GM12878 (cell line): ENCODE measurements at regions not wholly inside any gene's neighbourhood (a gene's known extent, or its start where the extent isn't known, plus 50 kb on each side); places are given as distances from the start of the nearest gene placed in this dataset.

Experiments
- ATAC-seq: fragments of 200-7000 bp; cut with Tn5 transposase; 3 replicates; pipeline ENCODE4 v1.9.1; 2020; ENCODE audit warnings: mild to moderate bottlenecking, moderate library complexity
- BruUV-seq: library from RNA; stranded (reverse); fragments of 400-500 nt; replicated peaks from 2 replicates; lab custom pipeline; 2021; lab: Mats Ljungman, UMichigan
- CTCF ChIA-PET: fragments of 300-600 bp; sonication (Branson Sonifier 250); formaldehyde crosslinking; extraction: SDS; loops from one replicate; lab custom pipeline; 2021; ENCODE audit warnings: inconsistent platforms; lab: Yijun Ruan, JAX
- POLR2A ChIA-PET: fragments of 350-600 bp; formaldehyde crosslinking; extraction: SDS; loops from one replicate; lab custom pipeline; 2021; ENCODE audit warnings: inconsistent platforms; lab: Charles Lee
- RAD21 ChIA-PET: fragments of 300-600 bp; sonication (Branson Sonifier 250); formaldehyde crosslinking; loops from one replicate; lab custom pipeline; 2023; ENCODE audit warnings: antibody characterized with exemption; ENCODE audit not compliant: unreplicated experiment; lab: Charles Lee
- SMC1A ChIA-PET: fragments of 300-600 bp; sonication (Branson Sonifier 250); formaldehyde crosslinking; loops from one replicate; lab custom pipeline; 2023; ENCODE audit not compliant: unreplicated experiment, uncharacterized antibody; lab: Charles Lee
- DNase-seq: peaks from one replicate; pipeline ENCODE4 v3.0.0-alpha.2; 2011; ENCODE audit warnings: low read depth, low spot score
- FAIRE-seq: peaks from 3 replicates; lab custom pipeline; 2011; peaks lifted over from hg19 to GRCh38; lab: Jason Lieb, UNC
- H2AFZ ChIP-seq: 2 replicates; pipeline ENCODE4 v1.6.0; 2011; ENCODE audit warnings: low read depth, low read length, control low read depth; ENCODE audit not compliant: control insufficient read depth
- H3K27ac ChIP-seq: 2 replicates; pipeline ENCODE4 v1.5.1; 2011; ENCODE audit warnings: control low read depth; ENCODE audit not compliant: control insufficient read depth, insufficient read depth
- H3K27me3 ChIP-seq, 2 experiments: replicated peaks in 1 of 2; 2 replicates each; pipeline versions ENCODE4 v1.6.0 to v1.6.1; 2011; ENCODE audit warnings: low read length in 1 of 2; ENCODE audit not compliant: control insufficient read depth in 2 of 2, insufficient read depth in 2 of 2
- H3K36me3 ChIP-seq, 2 experiments: 2 replicates each; pipeline ENCODE4 v1.5.1; 2011; ENCODE audit warnings: low read length in 1 of 2; ENCODE audit not compliant: control insufficient read depth in 2 of 2, insufficient read depth in 2 of 2
- H3K4me1 ChIP-seq: 2 replicates; pipeline ENCODE4 v1.6.1; 2011; ENCODE audit warnings: mild to moderate bottlenecking, low read length, moderate library complexity, mixed read lengths; ENCODE audit not compliant: control insufficient read depth, insufficient read depth
- H3K4me2 ChIP-seq: 2 replicates; pipeline ENCODE4 v1.6.0; 2011; ENCODE audit warnings: control low read depth; ENCODE audit not compliant: control insufficient read depth, insufficient read depth
- H3K4me3 ChIP-seq: fragments of 200-600 bp; sonication (generic); 2 replicates; pipeline ENCODE4 v1.5.1; 2016
- H3K79me2 ChIP-seq: 2 replicates; pipeline ENCODE4 v1.6.0; 2011; ENCODE audit warnings: low read length; ENCODE audit not compliant: control insufficient read depth, insufficient read depth
- H3K9ac ChIP-seq: 2 replicates; pipeline ENCODE4 v1.8.0; 2011; ENCODE audit warnings: low read length, control low read depth, mixed read lengths; ENCODE audit not compliant: control insufficient read depth, insufficient read depth
- H3K9me3 ChIP-seq: replicated peaks from 3 replicates; pipeline ENCODE4 v1.5.1; 2011; ENCODE audit warnings: mild to moderate bottlenecking, low read length; ENCODE audit not compliant: control insufficient read depth, insufficient read depth
- H4K20me1 ChIP-seq: 2 replicates; pipeline ENCODE4 v1.6.0; 2011; ENCODE audit not compliant: control insufficient read depth, insufficient read depth
- EP300 ChIP-seq, 2 experiments: fragments of 150-350 bp in 1 of 2; IDR thresholded peaks; 2 replicates each; pipeline ENCODE4 v1.6.1; 2011 to 2012; ENCODE audit warnings: low read depth in 2 of 2, low read length in 2 of 2, borderline replicate concordance in 1 of 2, improper control_type of control experiment in 1 of 2, inconsistent platforms in 1 of 2; ENCODE audit not compliant: control insufficient read depth in 1 of 2
- KAT2A ChIP-seq: conservative IDR thresholded peaks from 2 replicates; pipeline ENCODE4 v1.6.1; 2011; ENCODE audit warnings: low read depth, low read length; ENCODE audit not compliant: control insufficient read depth
- NBN ChIP-seq: fragments of 450-650 bp; IDR thresholded peaks from 2 replicates; pipeline ENCODE4 v1.6.1; 2016
- TBL1XR1 ChIP-seq: IDR thresholded peaks from 2 replicates; pipeline ENCODE4 v1.6.1; 2012; ENCODE audit warnings: low read depth, low read length, improper control_type of control experiment
- WGBS: methylation state at CpG from one replicate; pipeline ENCODE4 v1.1.6; 2016; ENCODE audit warnings: low lambda C conversion rate; ENCODE audit not compliant: insufficient replicate concordance, insufficient coverage; ENCODE audit errors: missing lambda C conversion rate; 5-methylcytosine and 5-hydroxymethylcytosine counted together
- in situ Hi-C: fragments of 300-500 bp; cut with MboI; formaldehyde crosslinking; loops from 9 replicates; pipeline ENCODE4 v1.14.3; 2018; ENCODE audit warnings: mixed read lengths
- intact Hi-C: fragments of 100-400 bp; cut with micrococcal nuclease; formaldehyde crosslinking; loops from one replicate; pipeline ENCODE4 v1.14.2; 2022; ENCODE audit not compliant: unreplicated experiment
- TF ChIP-seq, protein P1 (sequence below): IDR thresholded peaks from 2 replicates; pipeline ENCODE4 v1.6.1; 2012; ENCODE audit warnings: mild to moderate bottlenecking, low read depth, low read length
- TF ChIP-seq, protein P2 (sequence below): fragments of 450-650 bp; IDR thresholded peaks from 2 replicates; pipeline ENCODE4 v1.6.1; 2017; ENCODE audit warnings: mild to moderate bottlenecking, low read depth, inconsistent platforms; ENCODE audit not compliant: poor library complexity, severe bottlenecking
- TF ChIP-seq, protein P3 (sequence below): fragments of 450-650 bp; IDR thresholded peaks from 2 replicates; pipeline ENCODE4 v1.6.1; 2017; ENCODE audit warnings: mild to moderate bottlenecking
- TF ChIP-seq, protein P4 (sequence below): fragments of 450-650 bp; IDR thresholded peaks from 2 replicates; pipeline ENCODE4 v1.6.1; 2017; ENCODE audit warnings: low read depth, mild to moderate bottlenecking, moderate library complexity
- TF ChIP-seq, protein P5 (sequence below): IDR thresholded peaks from 2 replicates; pipeline ENCODE4 v1.6.1; 2012; ENCODE audit warnings: low read depth, low read length, improper control_type of control experiment
- TF ChIP-seq, protein P6 (sequence below): IDR thresholded peaks from 2 replicates; pipeline ENCODE4 v1.6.1; 2012; ENCODE audit warnings: low read depth, low read length, improper control_type of control experiment

DNA sequence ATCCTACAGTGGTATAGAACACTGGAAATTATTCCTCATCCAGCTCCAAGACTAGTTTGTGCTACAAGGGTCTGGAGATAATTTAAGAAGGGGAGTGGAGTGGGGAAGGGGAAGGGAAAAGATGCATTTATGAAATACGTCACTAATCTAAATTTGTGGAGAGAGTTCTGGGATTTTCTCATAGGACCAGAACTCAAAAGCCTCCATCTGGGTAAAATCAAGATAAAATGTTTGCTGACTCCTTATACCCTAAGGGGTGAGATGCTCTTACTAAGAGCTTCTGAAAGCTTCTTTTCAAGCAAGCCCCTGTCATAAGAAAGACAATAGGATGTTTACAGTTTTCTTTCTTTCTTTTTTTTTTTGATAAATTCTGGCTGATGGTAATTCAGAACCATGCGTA, 88.5 kb upstream of the RBMS1 start (continued):
- TF ChIP-seq, protein P1, sequence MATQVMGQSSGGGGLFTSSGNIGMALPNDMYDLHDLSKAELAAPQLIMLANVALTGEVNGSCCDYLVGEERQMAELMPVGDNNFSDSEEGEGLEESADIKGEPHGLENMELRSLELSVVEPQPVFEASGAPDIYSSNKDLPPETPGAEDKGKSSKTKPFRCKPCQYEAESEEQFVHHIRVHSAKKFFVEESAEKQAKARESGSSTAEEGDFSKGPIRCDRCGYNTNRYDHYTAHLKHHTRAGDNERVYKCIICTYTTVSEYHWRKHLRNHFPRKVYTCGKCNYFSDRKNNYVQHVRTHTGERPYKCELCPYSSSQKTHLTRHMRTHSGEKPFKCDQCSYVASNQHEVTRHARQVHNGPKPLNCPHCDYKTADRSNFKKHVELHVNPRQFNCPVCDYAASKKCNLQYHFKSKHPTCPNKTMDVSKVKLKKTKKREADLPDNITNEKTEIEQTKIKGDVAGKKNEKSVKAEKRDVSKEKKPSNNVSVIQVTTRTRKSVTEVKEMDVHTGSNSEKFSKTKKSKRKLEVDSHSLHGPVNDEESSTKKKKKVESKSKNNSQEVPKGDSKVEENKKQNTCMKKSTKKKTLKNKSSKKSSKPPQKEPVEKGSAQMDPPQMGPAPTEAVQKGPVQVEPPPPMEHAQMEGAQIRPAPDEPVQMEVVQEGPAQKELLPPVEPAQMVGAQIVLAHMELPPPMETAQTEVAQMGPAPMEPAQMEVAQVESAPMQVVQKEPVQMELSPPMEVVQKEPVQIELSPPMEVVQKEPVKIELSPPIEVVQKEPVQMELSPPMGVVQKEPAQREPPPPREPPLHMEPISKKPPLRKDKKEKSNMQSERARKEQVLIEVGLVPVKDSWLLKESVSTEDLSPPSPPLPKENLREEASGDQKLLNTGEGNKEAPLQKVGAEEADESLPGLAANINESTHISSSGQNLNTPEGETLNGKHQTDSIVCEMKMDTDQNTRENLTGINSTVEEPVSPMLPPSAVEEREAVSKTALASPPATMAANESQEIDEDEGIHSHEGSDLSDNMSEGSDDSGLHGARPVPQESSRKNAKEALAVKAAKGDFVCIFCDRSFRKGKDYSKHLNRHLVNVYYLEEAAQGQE = no peak
- TF ChIP-seq, protein P2, sequence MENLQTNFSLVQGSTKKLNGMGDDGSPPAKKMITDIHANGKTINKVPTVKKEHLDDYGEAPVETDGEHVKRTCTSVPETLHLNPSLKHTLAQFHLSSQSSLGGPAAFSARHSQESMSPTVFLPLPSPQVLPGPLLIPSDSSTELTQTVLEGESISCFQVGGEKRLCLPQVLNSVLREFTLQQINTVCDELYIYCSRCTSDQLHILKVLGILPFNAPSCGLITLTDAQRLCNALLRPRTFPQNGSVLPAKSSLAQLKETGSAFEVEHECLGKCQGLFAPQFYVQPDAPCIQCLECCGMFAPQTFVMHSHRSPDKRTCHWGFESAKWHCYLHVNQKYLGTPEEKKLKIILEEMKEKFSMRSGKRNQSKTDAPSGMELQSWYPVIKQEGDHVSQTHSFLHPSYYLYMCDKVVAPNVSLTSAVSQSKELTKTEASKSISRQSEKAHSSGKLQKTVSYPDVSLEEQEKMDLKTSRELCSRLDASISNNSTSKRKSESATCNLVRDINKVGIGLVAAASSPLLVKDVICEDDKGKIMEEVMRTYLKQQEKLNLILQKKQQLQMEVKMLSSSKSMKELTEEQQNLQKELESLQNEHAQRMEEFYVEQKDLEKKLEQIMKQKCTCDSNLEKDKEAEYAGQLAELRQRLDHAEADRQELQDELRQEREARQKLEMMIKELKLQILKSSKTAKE = no peak

DNA sequence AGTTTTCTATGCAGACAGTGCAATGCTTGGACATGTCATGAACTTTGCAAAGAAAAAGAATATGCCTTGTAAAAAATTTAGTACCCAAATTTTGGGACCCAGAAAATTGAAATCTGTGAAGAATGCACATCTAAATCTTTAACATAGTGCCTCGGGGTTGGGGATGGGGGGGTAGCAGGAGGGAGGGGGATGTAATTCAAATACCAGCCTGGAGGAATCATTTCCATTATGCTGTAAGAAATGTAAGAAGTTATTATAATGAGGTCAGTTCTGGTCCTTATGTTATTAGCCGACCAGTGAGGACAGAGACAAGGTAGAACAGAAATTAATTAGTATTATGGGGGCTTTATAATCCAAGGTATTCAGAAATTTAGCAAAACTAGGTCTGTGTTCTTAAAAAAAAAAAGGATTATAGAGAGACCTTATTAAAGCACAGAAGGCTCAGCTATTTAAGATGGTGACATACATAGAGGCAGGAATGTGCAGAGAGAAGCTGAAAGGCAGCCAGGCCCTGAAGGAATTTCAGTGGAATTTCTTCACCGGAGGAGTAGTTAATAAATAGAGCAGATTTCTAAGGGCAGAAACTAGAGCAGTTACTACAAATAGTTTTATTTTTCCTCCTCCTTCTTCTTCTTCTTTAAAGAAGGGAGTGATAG, 89.0 kb upstream of the RBMS1 start:
- H3K36me3 ChIP-seq = no peaks in the 10 kb centered on the region
- no peak overlapping the region for H2AFZ ChIP-seq
- DNase-seq (no peak), ATAC-seq (no peak), FAIRE-seq (no peak)
- in situ Hi-C loops (no loop called here), intact Hi-C loops (no loop called here)
- no peak overlapping the region for H3K4me2 ChIP-seq
- H3K79me2 ChIP-seq = no peaks in the 10 kb centered on the region
- ChIA-PET CTCF (interaction anchor here (0.6 kb wide), 2 partner anchors 410 to 473 kb away, joined by 3 read pairs; no protein-coding TSS in a partner anchor), RAD21 (no interaction called here), POLR2A (no interaction called here), SMC1A (interaction anchor here (0.7 kb wide), 1 partner anchor 34 kb away, joined by 3 read pairs; no protein-coding TSS in a partner anchor)
- BruUV-seq = no TSS peak
- WGBS = 37% methylated on average over 3 of the region's 3 CpGs
- no peak overlapping the region for H3K4me3 ChIP-seq
- H3K4me1 ChIP-seq = no peaks in the 10 kb centered on the region
- H4K20me1 ChIP-seq = no peaks in the 10 kb centered on the region
- H3K9me3 ChIP-seq = no peaks in the 10 kb centered on the region
- H3K9ac ChIP-seq = no peak overlapping the region
- no peaks in the 10 kb centered on the region for H3K27me3 ChIP-seq
- no peak overlapping the region for H3K27ac ChIP-seq
- TF ChIP-seq, protein P3, sequence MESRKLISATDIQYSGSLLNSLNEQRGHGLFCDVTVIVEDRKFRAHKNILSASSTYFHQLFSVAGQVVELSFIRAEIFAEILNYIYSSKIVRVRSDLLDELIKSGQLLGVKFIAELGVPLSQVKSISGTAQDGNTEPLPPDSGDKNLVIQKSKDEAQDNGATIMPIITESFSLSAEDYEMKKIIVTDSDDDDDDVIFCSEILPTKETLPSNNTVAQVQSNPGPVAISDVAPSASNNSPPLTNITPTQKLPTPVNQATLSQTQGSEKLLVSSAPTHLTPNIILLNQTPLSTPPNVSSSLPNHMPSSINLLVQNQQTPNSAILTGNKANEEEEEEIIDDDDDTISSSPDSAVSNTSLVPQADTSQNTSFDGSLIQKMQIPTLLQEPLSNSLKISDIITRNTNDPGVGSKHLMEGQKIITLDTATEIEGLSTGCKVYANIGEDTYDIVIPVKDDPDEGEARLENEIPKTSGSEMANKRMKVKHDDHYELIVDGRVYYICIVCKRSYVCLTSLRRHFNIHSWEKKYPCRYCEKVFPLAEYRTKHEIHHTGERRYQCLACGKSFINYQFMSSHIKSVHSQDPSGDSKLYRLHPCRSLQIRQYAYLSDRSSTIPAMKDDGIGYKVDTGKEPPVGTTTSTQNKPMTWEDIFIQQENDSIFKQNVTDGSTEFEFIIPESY = no peak
- TF ChIP-seq, protein P4, sequence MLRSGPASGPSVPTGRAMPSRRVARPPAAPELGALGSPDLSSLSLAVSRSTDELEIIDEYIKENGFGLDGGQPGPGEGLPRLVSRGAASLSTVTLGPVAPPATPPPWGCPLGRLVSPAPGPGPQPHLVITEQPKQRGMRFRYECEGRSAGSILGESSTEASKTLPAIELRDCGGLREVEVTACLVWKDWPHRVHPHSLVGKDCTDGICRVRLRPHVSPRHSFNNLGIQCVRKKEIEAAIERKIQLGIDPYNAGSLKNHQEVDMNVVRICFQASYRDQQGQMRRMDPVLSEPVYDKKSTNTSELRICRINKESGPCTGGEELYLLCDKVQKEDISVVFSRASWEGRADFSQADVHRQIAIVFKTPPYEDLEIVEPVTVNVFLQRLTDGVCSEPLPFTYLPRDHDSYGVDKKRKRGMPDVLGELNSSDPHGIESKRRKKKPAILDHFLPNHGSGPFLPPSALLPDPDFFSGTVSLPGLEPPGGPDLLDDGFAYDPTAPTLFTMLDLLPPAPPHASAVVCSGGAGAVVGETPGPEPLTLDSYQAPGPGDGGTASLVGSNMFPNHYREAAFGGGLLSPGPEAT = no peak
- TF ChIP-seq, protein P5, sequence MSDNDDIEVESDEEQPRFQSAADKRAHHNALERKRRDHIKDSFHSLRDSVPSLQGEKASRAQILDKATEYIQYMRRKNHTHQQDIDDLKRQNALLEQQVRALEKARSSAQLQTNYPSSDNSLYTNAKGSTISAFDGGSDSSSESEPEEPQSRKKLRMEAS = no peak
- TF ChIP-seq NBN (no peak), TBL1XR1 (no peak), KAT2A (no peak), EP300 (IDR thresholded peaks at IDR 0.05; ENCODE audit: borderline replicate concordance in 1 of 2, control insufficient read depth in 1 of 2, low read depth in 2 of 2, low read length in 2 of 2) (no peak)
- TF ChIP-seq, protein P6, sequence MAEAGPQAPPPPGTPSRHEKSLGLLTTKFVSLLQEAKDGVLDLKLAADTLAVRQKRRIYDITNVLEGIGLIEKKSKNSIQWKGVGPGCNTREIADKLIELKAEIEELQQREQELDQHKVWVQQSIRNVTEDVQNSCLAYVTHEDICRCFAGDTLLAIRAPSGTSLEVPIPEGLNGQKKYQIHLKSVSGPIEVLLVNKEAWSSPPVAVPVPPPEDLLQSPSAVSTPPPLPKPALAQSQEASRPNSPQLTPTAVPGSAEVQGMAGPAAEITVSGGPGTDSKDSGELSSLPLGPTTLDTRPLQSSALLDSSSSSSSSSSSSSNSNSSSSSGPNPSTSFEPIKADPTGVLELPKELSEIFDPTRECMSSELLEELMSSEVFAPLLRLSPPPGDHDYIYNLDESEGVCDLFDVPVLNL = no peak
